Right ventricle myocardium inferior (tissue), 1 donor: ENCODE measurements at regions not wholly inside any gene's neighbourhood (a gene's known extent, or its start where the extent isn't known, plus 50 kb on each side); places are given as distances from the start of the nearest gene placed in this dataset.
A peak's percentile ranks its signal among the peaks of the same experiment; 100 is the strongest.

Source experiments
- ATAC-seq: fragments of 200-7000 bp; cut with Tn5 transposase; one replicate; pipeline ENCODE4 v1.9.1; 2020; ENCODE audit warnings: mild to moderate bottlenecking, moderate library complexity
- DNase-seq: peaks from one replicate; pipeline ENCODE4 v3.0.0; 2021; ENCODE audit errors: missing footprints
- intact Hi-C: fragments of 100-400 bp; cut with DNase I; formaldehyde crosslinking; loops from one replicate; pipeline ENCODE4 v1.11.0; 2022
- donor health status: DM: no; HTN: yes; CAD: no; lungs with severe emphysema.

GRCh38 chr10:130551676-130552075, 415.5 kb downstream of the GLRX3 start:
- no peak for DNase-seq
- ATAC-seq: no peak
- intact Hi-C loops: no loop called here

- DNase-seq: no peak
- intact Hi-C loops: no loop called here
- no peak for ATAC-seq
These were observed 417.6 kb downstream of the GLRX3 start for GRCh38 chr10:130553826-130554225.

GRCh38 chr10:130554701-130555410, 418.7 kb downstream of the GLRX3 start:
- intact Hi-C loops: no loop called here
- DNase-seq (no peak), ATAC-seq (no peak)

- ATAC-seq (no peak), DNase-seq (no peak)
- intact Hi-C loops: no loop called here
These were observed 419.2 kb downstream of the GLRX3 start for GRCh38 chr10:130555411-130555750.

- intact Hi-C loops: no loop called here
- no peak for DNase-seq
These were observed 421.1 kb downstream of the GLRX3 start for GRCh38 chr10:130557181-130557845.

GRCh38 chr10:130558746-130559546, 422.8 kb downstream of the GLRX3 start:
- DNase-seq (no peak), ATAC-seq (no peak)
- intact Hi-C loops: no loop called here

More at GRCh38 chr10:130557181-130557845, 421.1 kb downstream of the GLRX3 start:
- no peak for ATAC-seq

- no peak for DNase-seq
- no peak for ATAC-seq
- intact Hi-C loops: no loop called here
These were observed 423.3 kb downstream of the GLRX3 start for GRCh38 chr10:130559547-130559880.

GRCh38 chr10:130560116-130560515, 423.9 kb downstream of the GLRX3 start:
- ATAC-seq (no peak), DNase-seq (no peak)
- intact Hi-C loops: no loop called here

- no peak for ATAC-seq
- intact Hi-C loops: no loop called here
- no peak for DNase-seq
These were observed 424.4 kb downstream of the GLRX3 start for GRCh38 chr10:130560573-130560972.

GRCh38 chr10:130561681-130562080, 425.5 kb downstream of the GLRX3 start:
- DNase-seq: no peak
- intact Hi-C loops: no loop called here
- ATAC-seq: no peak

- intact Hi-C loops: no loop called here
- DNase-seq (no peak), ATAC-seq (no peak)
These were observed 430.8 kb downstream of the GLRX3 start for GRCh38 chr10:130567011-130567410.

- ATAC-seq (no peak), DNase-seq (peak; percentile 65)
- intact Hi-C loops: no loop called here
These were observed 431.2 kb downstream of the GLRX3 start for GRCh38 chr10:130567436-130567835.

GRCh38 chr10:130568246-130568645, 432.1 kb downstream of the GLRX3 start:
- intact Hi-C loops: no loop called here
- ATAC-seq: no peak
- no peak for DNase-seq

GRCh38 chr10:130570074-130570473, 433.9 kb downstream of the GLRX3 start:
- no peak for ATAC-seq
- intact Hi-C loops: no loop called here
- no peak for DNase-seq

- intact Hi-C loops: no loop called here
- ATAC-seq: no peak
These were observed 435.5 kb downstream of the GLRX3 start for GRCh38 chr10:130571674-130572073.

GRCh38 chr10:130573446-130573845, 437.3 kb downstream of the GLRX3 start:
- intact Hi-C loops: no loop called here

More at GRCh38 chr10:130571674-130572073, 435.5 kb downstream of the GLRX3 start:
- no peak for DNase-seq

GRCh38 chr10:130575756-130576285, 439.6 kb downstream of the GLRX3 start:
- ATAC-seq (no peak), DNase-seq (no peak)
- intact Hi-C loops: no loop called here

More at GRCh38 chr10:130573446-130573845, 437.3 kb downstream of the GLRX3 start:
- DNase-seq: no peak
- no peak for ATAC-seq

GRCh38 chr10:130576427-130576826, 440.2 kb downstream of the GLRX3 start:
- DNase-seq: no peak
- intact Hi-C loops: no loop called here
- ATAC-seq: no peak

GRCh38 chr10:130577039-130577438, 440.8 kb downstream of the GLRX3 start:
- intact Hi-C loops: no loop called here
- DNase-seq (no peak), ATAC-seq (no peak)
